ENCODE measurements at regions not wholly inside any gene's neighbourhood (a gene's known extent, or its start where the extent isn't known, plus 50 kb on each side); places are given as distances from the start of the nearest gene placed in this dataset.
"Not testable (repeated sequence)": the region's sequence is repeated elsewhere in the genome, so short reads cannot be mapped to it uniquely, and the experiment has no call there.

GRCh38 chr19:30815889-30816580 is 443.9 kb downstream of the ZNF536 start:
- Mint-ChIP-seq H3K9me3 (peaks cover 5% of the 10 kb centered on the region), H3K27me3 (ENCODE audit: low read depth) (peaks cover 17% of the 10 kb centered on the region), H3K36me3 (ENCODE audit: low read depth) (no peaks in the 10 kb centered on the region), H3K4me3 (no peak overlapping the region), H3K27ac (no peak overlapping the region), H3K4me1 (ENCODE audit: low read depth) (no peaks in the 10 kb centered on the region)
- CTCF ChIA-PET, result no interaction called here
- intact Hi-C loops (cut with micrococcal nuclease), result no loop called here
- no peak for DNase-seq

DNA sequence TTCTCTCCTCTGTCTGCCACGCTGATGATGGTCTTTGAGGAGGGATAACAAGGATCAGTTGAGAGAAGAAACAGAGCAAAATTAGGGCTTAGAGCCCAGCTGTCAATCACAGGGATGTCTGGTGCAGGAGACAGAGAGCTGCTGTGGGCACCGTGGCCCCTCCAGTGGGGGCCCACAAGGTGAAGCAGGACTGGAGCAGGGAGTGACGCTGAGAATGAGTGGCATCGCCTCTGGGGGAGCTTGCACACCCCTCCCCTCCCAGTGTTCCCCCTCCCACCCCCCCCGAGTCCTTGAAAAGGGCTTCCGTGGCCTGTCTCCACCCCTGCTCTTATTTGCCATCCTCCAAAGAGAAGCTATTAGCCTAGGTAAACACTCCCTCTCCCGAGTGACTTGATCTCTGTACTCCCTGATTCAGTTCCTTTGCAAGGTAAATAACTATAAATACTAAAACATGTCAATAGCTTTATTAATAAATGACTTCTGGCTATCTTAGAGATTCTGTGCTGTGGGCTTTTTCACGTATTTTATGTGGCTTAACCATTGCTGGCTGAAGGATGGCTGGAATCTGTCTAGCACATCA is 440.0 kb downstream of the ZNF536 start:
- Mint-ChIP-seq H3K4me3 (no peak overlapping the region), H3K36me3 (ENCODE audit: low read depth) (no peaks in the 10 kb centered on the region), H3K4me1 (ENCODE audit: low read depth) (no peaks in the 10 kb centered on the region), H3K27me3 (ENCODE audit: low read depth) (peaks cover 13% of the 10 kb centered on the region), H3K27ac (no peak overlapping the region), H3K9me3 (peaks cover 8% of the 10 kb centered on the region)
- CTCF ChIA-PET, result no interaction called here
- intact Hi-C loops (cut with micrococcal nuclease), result loop anchor here (2.0 kb wide), 1 partner anchor 35 kb away; no protein-coding TSS in a partner anchor
- DNase-seq, result no peak

DNA sequence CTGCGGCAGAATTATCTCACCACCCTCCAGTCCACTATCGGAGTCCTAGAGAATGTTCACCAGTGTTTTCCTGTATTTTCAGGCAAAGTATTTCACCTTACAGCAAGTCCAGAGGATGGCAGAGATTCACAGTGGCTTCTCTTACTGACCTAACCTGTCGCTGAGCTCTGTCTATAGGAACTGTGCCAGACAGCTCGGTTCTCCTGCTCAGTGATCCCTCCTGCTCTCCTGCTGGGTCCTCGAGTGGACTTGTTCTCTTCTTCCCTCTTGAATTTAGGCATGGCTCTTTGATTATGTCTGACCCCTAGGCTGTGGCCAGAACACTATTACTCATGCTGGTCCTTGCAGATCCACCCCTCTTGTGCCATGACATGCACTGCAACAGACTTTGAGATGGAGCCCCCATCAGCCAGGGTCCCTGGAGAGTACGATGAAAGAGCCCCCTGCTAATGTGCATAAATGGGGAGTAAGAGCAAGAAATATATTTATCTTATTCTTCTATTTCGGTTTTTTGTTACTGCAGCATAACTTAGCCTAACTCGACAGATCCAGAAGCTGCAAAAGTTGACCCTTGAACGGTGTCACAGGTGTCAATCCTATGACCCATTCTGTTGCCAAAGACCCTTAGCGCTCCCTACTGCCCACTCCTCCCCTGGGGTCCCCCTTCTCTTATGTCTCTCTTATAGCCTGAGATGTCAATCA is 439.4 kb downstream of the ZNF536 start:
- Mint-ChIP-seq H3K27me3 (ENCODE audit: low read depth) (peaks cover 13% of the 10 kb centered on the region), H3K27ac (no peak overlapping the region), H3K4me1 (ENCODE audit: low read depth) (no peaks in the 10 kb centered on the region), H3K36me3 (ENCODE audit: low read depth) (no peaks in the 10 kb centered on the region), H3K9me3 (peaks cover 7% of the 10 kb centered on the region), H3K4me3 (no peak overlapping the region)
- intact Hi-C loops (cut with micrococcal nuclease), result loop anchor here (2.0 kb wide), 1 partner anchor 35 kb away; no protein-coding TSS in a partner anchor
- CTCF ChIA-PET, result no interaction called here
- DNase-seq, result no peak

DNA sequence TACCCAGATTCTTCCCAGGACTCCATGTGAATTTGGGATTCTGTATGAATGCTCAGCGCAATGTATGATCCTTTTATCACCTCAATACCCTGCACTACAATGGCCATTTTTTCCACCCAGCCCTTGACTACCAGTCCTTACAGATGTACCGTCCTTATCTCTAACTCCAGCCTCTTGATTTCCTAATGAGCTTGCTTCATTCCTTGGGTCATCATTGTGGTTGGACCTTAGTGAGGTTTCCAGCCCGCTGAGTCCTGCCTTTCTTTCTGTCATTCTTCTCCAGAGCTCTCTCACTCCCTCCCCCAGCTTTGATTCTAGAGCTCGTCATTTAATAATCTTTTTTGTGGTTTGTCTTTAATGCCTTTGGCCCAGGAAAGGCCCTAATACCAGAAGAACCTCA is 438.5 kb downstream of the ZNF536 start:
- Mint-ChIP-seq H3K9me3 (peaks cover 6% of the 10 kb centered on the region), H3K4me1 (ENCODE audit: low read depth) (no peaks in the 10 kb centered on the region), H3K27me3 (ENCODE audit: low read depth) (peaks cover 10% of the 10 kb centered on the region), H3K27ac (no peak overlapping the region), H3K36me3 (ENCODE audit: low read depth) (no peaks in the 10 kb centered on the region), H3K4me3 (no peak overlapping the region)
- intact Hi-C loops (cut with micrococcal nuclease), result no loop called here
- CTCF ChIA-PET, result no interaction called here
- DNase-seq, result no peak

DNA sequence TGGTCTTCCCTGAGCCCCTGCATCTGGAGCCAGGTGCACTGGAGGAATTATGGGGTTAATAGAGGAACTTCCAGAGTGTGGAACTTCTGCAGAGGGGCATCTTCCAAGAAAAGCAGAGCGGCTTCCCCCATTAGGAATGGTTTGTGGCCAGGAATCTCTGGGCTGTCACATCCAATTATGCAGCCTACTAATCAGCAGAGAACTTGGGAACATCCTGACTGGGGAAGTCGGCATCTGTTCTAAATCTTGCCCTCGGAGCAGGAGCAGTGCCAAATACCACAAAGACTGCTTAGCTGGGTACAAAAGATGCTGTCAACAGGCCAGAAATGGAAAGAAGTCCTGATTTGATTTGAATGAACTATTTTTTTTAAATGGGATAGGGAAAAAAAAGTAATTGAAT is 435.1 kb downstream of the ZNF536 start:
- Mint-ChIP-seq H3K27me3 (ENCODE audit: low read depth) (peaks cover 21% of the 10 kb centered on the region), H3K4me3 (no peak overlapping the region), H3K27ac (no peak overlapping the region), H3K9me3 (peaks cover 3% of the 10 kb centered on the region), H3K36me3 (ENCODE audit: low read depth) (no peaks in the 10 kb centered on the region), H3K4me1 (ENCODE audit: low read depth) (no peaks in the 10 kb centered on the region)
- no peak for DNase-seq
- CTCF ChIA-PET, result interaction anchor here (0.8 kb wide), 1 partner anchor 141 kb away, joined by 3 read pairs; no protein-coding TSS in a partner anchor
- intact Hi-C loops (cut with micrococcal nuclease), result no loop called here

DNA sequence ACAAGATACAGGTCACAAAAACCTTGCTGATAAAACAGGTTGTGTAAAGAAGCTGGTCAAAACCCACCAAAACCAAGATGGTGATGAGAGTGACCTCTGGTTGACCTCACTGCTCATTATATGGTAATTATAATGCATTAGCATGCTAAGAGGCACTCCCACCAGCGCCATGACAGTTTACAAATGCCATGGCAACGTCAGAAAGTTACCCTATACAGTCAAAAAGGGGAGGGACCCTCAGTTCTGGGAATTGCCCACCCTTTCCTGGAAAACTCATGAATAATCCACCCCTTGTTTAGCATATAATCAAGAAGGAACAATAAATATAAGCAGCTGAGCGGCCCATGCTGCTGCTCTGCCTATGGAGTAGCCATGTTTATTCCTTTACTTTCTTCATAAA is 434.1 kb downstream of the ZNF536 start:
- Mint-ChIP-seq H3K27ac (no peak overlapping the region), H3K9me3 (peaks cover 3% of the 10 kb centered on the region), H3K27me3 (ENCODE audit: low read depth) (peaks cover 21% of the 10 kb centered on the region), H3K36me3 (ENCODE audit: low read depth) (no peaks in the 10 kb centered on the region), H3K4me3 (no peak overlapping the region), H3K4me1 (ENCODE audit: low read depth) (no peaks in the 10 kb centered on the region)
- DNase-seq, result no peak
- intact Hi-C loops (cut with micrococcal nuclease), result no loop called here
- CTCF ChIA-PET, result interaction anchor here (0.6 kb wide), 1 partner anchor 547 kb away, joined by 3 read pairs; no protein-coding TSS in a partner anchor

- no peaks in the 10 kb centered on the region for H3K4me1 Mint-ChIP-seq (ENCODE audit: low read depth)
- H3K9me3 Mint-ChIP-seq, result peaks cover 3% of the 10 kb centered on the region
- no peak overlapping the region for H3K4me3 Mint-ChIP-seq
- CTCF ChIA-PET, result interaction anchor here (0.7 to 1.2 kb wide), 2 partner anchors 20 to 138 kb away, joined by 4 to 6 read pairs; no protein-coding TSS in a partner anchor
- peaks cover 22% of the 10 kb centered on the region for H3K27me3 Mint-ChIP-seq (ENCODE audit: low read depth)
- intact Hi-C loops (cut with micrococcal nuclease), result loop anchor here (5.0 kb wide), 1 partner anchor 553 kb away; no protein-coding TSS in a partner anchor
- H3K27ac Mint-ChIP-seq, result no peak overlapping the region
- H3K36me3 Mint-ChIP-seq (ENCODE audit: low read depth), result no peaks in the 10 kb centered on the region
- no peak for DNase-seq
Observed at GRCh38 chr19:30804751-30805150, 432.6 kb downstream of the ZNF536 start.

GRCh38 chr19:30804333-30804732 is 432.1 kb downstream of the ZNF536 start:
- DNase-seq; H3K36me3 Mint-ChIP-seq (ENCODE audit: low read depth); H3K9me3 Mint-ChIP-seq; H3K4me3 Mint-ChIP-seq; H3K27ac Mint-ChIP-seq; H3K4me1 Mint-ChIP-seq (ENCODE audit: low read depth): not testable (repeated sequence)
- peaks cover 20% of the 10 kb centered on the region for H3K27me3 Mint-ChIP-seq (ENCODE audit: low read depth)
- CTCF ChIA-PET, result interaction anchor here (0.7 kb wide), 1 partner anchor 138 kb away, joined by 6 read pairs; no protein-coding TSS in a partner anchor
- intact Hi-C loops (cut with micrococcal nuclease), result loop anchor here (5.0 kb wide), 1 partner anchor 553 kb away; no protein-coding TSS in a partner anchor

DNA sequence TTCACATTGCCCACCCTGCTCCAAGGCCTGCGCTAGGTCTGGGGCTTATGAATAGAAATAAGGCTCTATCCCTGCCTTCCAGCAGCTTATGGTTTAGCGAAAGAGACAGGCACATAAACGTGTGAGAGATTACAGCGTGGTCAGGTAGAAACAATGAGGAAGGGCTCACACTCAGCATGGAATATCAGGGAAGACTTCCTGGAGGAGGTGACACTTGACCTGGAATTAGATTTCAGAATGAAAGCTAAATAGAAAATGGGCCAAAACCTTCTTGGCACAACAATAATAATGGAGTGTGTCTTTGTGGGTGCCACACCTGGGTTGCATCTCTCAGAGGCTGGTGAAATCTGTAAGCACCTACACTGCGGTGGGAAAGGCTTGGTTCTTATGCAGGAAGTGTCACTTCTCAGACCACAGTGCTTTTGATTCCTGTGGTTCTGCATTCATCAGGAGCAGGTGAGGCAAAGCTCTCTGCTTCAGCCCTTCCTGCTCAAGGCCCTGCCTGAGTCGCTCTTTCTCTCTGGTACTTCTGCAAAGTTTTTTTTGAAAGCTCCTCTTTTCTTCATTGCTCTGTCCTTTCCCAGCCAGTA is 430.3 kb downstream of the ZNF536 start:
- Mint-ChIP-seq H3K4me1 (ENCODE audit: low read depth) (no peaks in the 10 kb centered on the region), H3K27me3 (ENCODE audit: low read depth) (peaks cover 20% of the 10 kb centered on the region), H3K36me3 (ENCODE audit: low read depth) (no peaks in the 10 kb centered on the region), H3K4me3 (no peak overlapping the region), H3K27ac (no peak overlapping the region), H3K9me3 (no peaks in the 10 kb centered on the region)
- DNase-seq, result no peak
- CTCF ChIA-PET, result no interaction called here
- intact Hi-C loops (cut with micrococcal nuclease), result loop anchor here (5.0 kb wide), 1 partner anchor 555 kb away; no protein-coding TSS in a partner anchor

DNA sequence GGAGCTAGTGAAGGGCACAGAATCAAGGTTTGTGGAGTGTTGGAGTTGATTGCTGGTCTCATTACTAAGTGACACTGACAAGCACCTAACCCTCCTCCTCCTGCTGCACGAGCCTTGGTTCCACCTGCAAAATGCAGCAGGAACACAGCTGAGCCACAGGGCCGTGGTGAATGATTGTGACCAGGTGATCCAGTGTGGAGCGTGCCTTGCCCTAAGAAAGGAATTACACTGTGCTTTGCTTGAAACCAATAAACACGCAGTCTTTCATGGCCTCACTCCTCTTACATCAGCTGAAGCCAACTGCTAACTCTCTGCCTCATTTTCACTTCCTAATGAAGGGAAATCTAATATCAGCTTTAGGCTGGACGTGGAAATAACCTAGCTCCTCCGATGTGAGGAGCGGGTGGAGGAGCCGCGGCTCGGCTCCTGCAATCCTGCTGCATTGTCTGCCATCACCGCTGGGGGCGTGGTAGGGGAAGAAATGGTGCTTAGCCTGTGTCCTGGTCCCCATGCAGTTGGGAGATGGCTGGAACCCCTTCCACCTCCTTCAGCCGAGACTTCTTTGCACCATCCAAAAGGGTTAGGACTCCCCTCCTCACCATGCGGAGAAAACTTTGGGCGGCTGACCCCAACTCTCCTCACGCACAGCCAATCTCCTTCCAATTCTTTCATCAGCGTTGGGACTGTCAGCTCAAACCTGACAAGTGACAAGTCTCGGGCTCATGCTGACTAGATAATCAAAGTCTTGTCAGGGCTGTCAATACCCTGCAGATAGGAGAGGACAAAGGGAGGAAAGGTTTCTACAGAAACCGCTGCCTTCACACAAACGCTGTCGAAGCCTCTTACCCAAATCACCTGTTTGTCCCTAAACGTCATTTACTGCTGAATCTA is 427.9 kb downstream of the ZNF536 start:
- Mint-ChIP-seq H3K4me1 (ENCODE audit: low read depth) (no peaks in the 10 kb centered on the region), H3K36me3 (ENCODE audit: low read depth) (no peaks in the 10 kb centered on the region), H3K27me3 (ENCODE audit: low read depth) (peaks cover 23% of the 10 kb centered on the region), H3K9me3 (no peaks in the 10 kb centered on the region), H3K4me3 (no peak overlapping the region), H3K27ac (no peak overlapping the region)
- peak; percentile 60 for DNase-seq
- CTCF ChIA-PET, result interaction anchor here (0.6 to 1.3 kb wide), 7 partner anchors 9 to 117 kb away, joined by 3 to 5 read pairs (median 3); no protein-coding TSS in a partner anchor
- intact Hi-C loops (cut with micrococcal nuclease), result loop anchor here (5.0 kb wide), 1 partner anchor 557 kb away; no protein-coding TSS in a partner anchor

GRCh38 chr19:30795727-30796126 is 423.5 kb downstream of the ZNF536 start:
- Mint-ChIP-seq H3K27ac (no peak overlapping the region), H3K36me3 (ENCODE audit: low read depth) (no peaks in the 10 kb centered on the region), H3K4me1 (ENCODE audit: low read depth) (no peaks in the 10 kb centered on the region), H3K4me3 (no peak overlapping the region), H3K27me3 (ENCODE audit: low read depth) (peaks cover 11% of the 10 kb centered on the region), H3K9me3 (no peaks in the 10 kb centered on the region)
- CTCF ChIA-PET, result interaction anchor here (0.5 to 1.0 kb wide), 2 partner anchors 9 to 48 kb away, joined by 3 to 7 read pairs; no protein-coding TSS in a partner anchor
- no peak for DNase-seq
- intact Hi-C loops (cut with micrococcal nuclease), result no loop called here
